A549 (cell line): ENCODE measurements at regions not wholly inside any gene's neighbourhood (a gene's known extent, or its start where the extent isn't known, plus 50 kb on each side); places are given as distances from the start of the nearest gene placed in this dataset.

Experiments
- ATAC-seq, 2 experiments: fragments of 200-7000 bp in 1 of 2; fragments of >200 bp in 1 of 2; cut with Nextera tagmentation in 1 of 2; cut with Tn5 transposase in 1 of 2; 3 replicates each; pipeline versions ENCODE4 v1.8.0 to v1.9.1; 2018 to 2020; ENCODE audit warnings: mild to moderate bottlenecking in 1 of 2, moderate library complexity in 1 of 2
- CTCF ChIA-PET: fragments of 300-600 bp; sonication (Branson Sonifier 250); formaldehyde crosslinking; extraction: SDS; loops from one replicate; lab custom pipeline; 2021; ENCODE audit warnings: antibody characterized with exemption, inconsistent platforms; lab: Yijun Ruan, JAX
- POLR2A ChIA-PET: fragments of 350-600 bp; formaldehyde crosslinking; extraction: SDS; loops from one replicate; lab custom pipeline; 2021; ENCODE audit warnings: antibody characterized with exemption, inconsistent platforms; lab: Yijun Ruan, JAX
- DNase-seq, 2 experiments: peaks; one replicate each; pipeline versions ENCODE4 v3.0.0 to v3.0.0-alpha.2; 2011 to 2016; ENCODE audit warnings: low read depth in 1 of 2, low spot score in 1 of 2
- FAIRE-seq: peaks from 2 replicates; lab custom pipeline; 2011; peaks lifted over from hg19 to GRCh38; lab: Jason Lieb, UNC
- H3K27ac ChIP-seq, 2 experiments: fragments of >200 bp; sonication (Bioruptor Twin); formaldehyde crosslinking; 3 replicates each; pipeline ENCODE4 v1.5.1; 2016 to 2017
- H3K4me1 ChIP-seq: fragments of >200 bp; sonication (Bioruptor Twin); formaldehyde crosslinking; 3 replicates; pipeline ENCODE4 v1.6.1; 2016
- H3K4me2 ChIP-seq: fragments of >200 bp; sonication (Bioruptor Twin); formaldehyde crosslinking; 3 replicates; pipeline ENCODE4 v1.6.1; 2016
- H3K4me3 ChIP-seq: fragments of >200 bp; sonication (Bioruptor Twin); formaldehyde crosslinking; 3 replicates; pipeline ENCODE4 v1.5.1; 2016
- H3K9me3 ChIP-seq: fragments of >200 bp; sonication (Bioruptor Twin); formaldehyde crosslinking; 3 replicates; pipeline ENCODE4 v1.6.1; 2016
- CEBPB ChIP-seq, 2 experiments: fragments of >200 bp in 1 of 2; sonication (Bioruptor Twin) in 1 of 2; formaldehyde crosslinking in 1 of 2; IDR thresholded peaks; 2 replicates each; pipeline ENCODE4 v1.6.1; 2012 to 2016
- EHF ChIP-seq: fragments of 250-450 bp; sonication (Bioruptor Pico); IDR thresholded peaks from 2 replicates; pipeline ENCODE4 v1.5.0; 2020; ENCODE audit warnings: mild to moderate bottlenecking
- ESRRA ChIP-seq: fragments of 150-350 bp; IDR thresholded peaks from 2 replicates; pipeline ENCODE4 v1.6.1; 2014; ENCODE audit warnings: mild to moderate bottlenecking, low read length, borderline replicate concordance
- FOXS1 ChIP-seq: fragments of 250-450 bp; sonication (Bioruptor Pico); IDR thresholded peaks from 2 replicates; pipeline ENCODE4 v1.5.0; 2020; ENCODE audit warnings: mild to moderate bottlenecking, moderate library complexity
- GATA3 ChIP-seq: IDR thresholded peaks from 2 replicates; pipeline ENCODE4 v1.6.1; 2012; ENCODE audit warnings: borderline replicate concordance
- HDAC2 ChIP-seq: fragments of 200-600 bp; sonication (generic); IDR thresholded peaks from 2 replicates; pipeline ENCODE4 v1.6.1; 2016
- HMGXB4 ChIP-seq: fragments of 250-450 bp; sonication (Bioruptor Pico); IDR thresholded peaks from 2 replicates; pipeline ENCODE4 v1.5.0; 2021; ENCODE audit warnings: mild to moderate bottlenecking, moderate library complexity, borderline replicate concordance
- HOXA7 ChIP-seq: fragments of 250-450 bp; sonication (Bioruptor Pico); IDR thresholded peaks from 2 replicates; pipeline ENCODE4 v1.5.0; 2020; ENCODE audit warnings: mild to moderate bottlenecking, moderate library complexity
- MAFK ChIP-seq: fragments of 450-650 bp; IDR thresholded peaks from 2 replicates; pipeline ENCODE4 v1.6.1; 2014; ENCODE audit not compliant: partially characterized antibody
- MAX ChIP-seq: IDR thresholded peaks from 2 replicates; pipeline ENCODE4 v1.6.1; 2012
- NFE2L2 ChIP-seq: fragments of 150-350 bp; conservative IDR thresholded peaks from 2 replicates; pipeline ENCODE4 v1.6.1; 2014; ENCODE audit warnings: low read length
- NR3C1 ChIP-seq: fragments of >200 bp; sonication (Bioruptor Twin); formaldehyde crosslinking; IDR thresholded peaks from 3 replicates; pipeline ENCODE4 v1.6.1; 2017
- POLR2A ChIP-seq: IDR thresholded peaks from 2 replicates; pipeline ENCODE4 v1.6.1; 2012; ENCODE audit warnings: mild to moderate bottlenecking, low read length
- RARB ChIP-seq: fragments of 250-450 bp; sonication (Bioruptor Pico); IDR thresholded peaks from 2 replicates; pipeline ENCODE4 v1.8.0; 2021; ENCODE audit warnings: mild to moderate bottlenecking, moderate library complexity
- RFX5 ChIP-seq: fragments of 450-650 bp; IDR thresholded peaks from 2 replicates; pipeline ENCODE4 v1.7.1; 2014; ENCODE audit warnings: antibody characterized with exemption, mild to moderate bottlenecking, moderate library complexity
- SREBF2 ChIP-seq: fragments of 450-650 bp; IDR thresholded peaks from 2 replicates; pipeline ENCODE4 v1.6.1; 2014; ENCODE audit warnings: mild to moderate bottlenecking, moderate library complexity
- TFCP2L1 ChIP-seq: fragments of 250-450 bp; sonication (Bioruptor Pico); IDR thresholded peaks from 2 replicates; pipeline ENCODE4 v1.5.0; 2021; ENCODE audit warnings: mild to moderate bottlenecking
- TP53 ChIP-seq: fragments of 250-450 bp; sonication (Bioruptor Pico); IDR thresholded peaks from 2 replicates; pipeline ENCODE4 v1.5.0; 2021; ENCODE audit warnings: mild to moderate bottlenecking, moderate library complexity
- USF2 ChIP-seq: fragments of 450-650 bp; IDR thresholded peaks from 2 replicates; pipeline ENCODE4 v1.6.1; 2014; ENCODE audit warnings: antibody characterized with exemption
- ZC3H11A ChIP-seq: fragments of 450-650 bp; IDR thresholded peaks from 2 replicates; pipeline ENCODE4 v1.6.1; 2014; ENCODE audit warnings: antibody characterized with exemption, mild to moderate bottlenecking
- ZNF302 ChIP-seq: fragments of 250-450 bp; sonication (Bioruptor Pico); IDR thresholded peaks from 2 replicates; pipeline ENCODE4 v1.9.0; 2021; ENCODE audit warnings: inconsistent platforms, mild to moderate bottlenecking, moderate library complexity
- WGBS: methylation state at CpG from one replicate; pipeline ENCODE4 v1.1.6; 2017; ENCODE audit errors: missing lambda C conversion rate; 5-methylcytosine and 5-hydroxymethylcytosine counted together

- FAIRE-seq (no peak), DNase-seq (no peak), ATAC-seq (no peak)
- no peak overlapping the region for H3K4me2 ChIP-seq
- no peak overlapping the region for H3K27ac ChIP-seq
- TF ChIP-seq RFX5 (no peak), HDAC2 (no peak)
- CTCF ChIA-PET, result interaction anchor here (0.8 kb wide), 1 partner anchor 21 kb away, joined by 3 read pairs; no protein-coding TSS in a partner anchor
- 22% methylated on average over 8 of the region's 8 CpGs for WGBS
- H3K9me3 ChIP-seq, result no peaks in the 10 kb centered on the region
- H3K4me1 ChIP-seq, result no peaks in the 10 kb centered on the region
- H3K4me3 ChIP-seq, result no peak overlapping the region
- POLR2A ChIA-PET, result no interaction called here
Measured at GRCh38 chr12:61514016-61514415, 746.2 kb upstream of the USP15 start.

DNA sequence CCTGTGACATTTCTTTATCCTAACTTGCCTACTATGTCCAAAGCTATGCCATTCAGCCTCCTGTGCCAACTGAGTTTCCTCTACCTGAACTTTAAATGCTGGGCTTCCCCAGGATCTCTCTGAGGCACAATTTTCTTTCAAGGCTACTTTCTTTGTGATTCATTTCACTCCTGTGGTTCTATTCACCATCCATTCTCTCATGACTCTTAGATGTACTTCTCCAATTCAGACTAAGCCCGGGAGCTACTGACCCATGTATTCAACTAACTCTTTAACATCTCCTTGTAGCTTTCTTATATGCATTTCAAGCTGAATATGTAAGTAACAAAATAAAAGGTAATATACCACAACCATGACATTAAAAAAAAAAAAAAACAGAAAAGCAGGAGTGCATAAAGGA, 738.9 kb upstream of the USP15 start:
- no peak overlapping the region for H3K27ac ChIP-seq
- no peaks in the 10 kb centered on the region for H3K9me3 ChIP-seq
- TF ChIP-seq MAFK (no peak), MAX (no peak), TFCP2L1 (no peak), ESRRA (no peak), HMGXB4 (no peak), NR3C1 (no peak), ZNF302 (no peak), NFE2L2 (no peak), GATA3 (no peak), POLR2A (no peak), HOXA7 (no peak), TP53 (no peak), CEBPB (IDR thresholded peaks at IDR 0.05) (no peak), ZC3H11A (no peak), RARB (CRISPR knock-in tag) (no peak)
- no peak overlapping the region for H3K4me2 ChIP-seq
- POLR2A ChIA-PET, result no interaction called here
- DNase-seq (no peak), FAIRE-seq (no peak), ATAC-seq (no peak)
- 0% methylated on average over 1 of the region's 1 CpG for WGBS
- H3K4me1 ChIP-seq, result no peaks in the 10 kb centered on the region
- no peak overlapping the region for H3K4me3 ChIP-seq
- CTCF ChIA-PET, result no interaction called here

DNA sequence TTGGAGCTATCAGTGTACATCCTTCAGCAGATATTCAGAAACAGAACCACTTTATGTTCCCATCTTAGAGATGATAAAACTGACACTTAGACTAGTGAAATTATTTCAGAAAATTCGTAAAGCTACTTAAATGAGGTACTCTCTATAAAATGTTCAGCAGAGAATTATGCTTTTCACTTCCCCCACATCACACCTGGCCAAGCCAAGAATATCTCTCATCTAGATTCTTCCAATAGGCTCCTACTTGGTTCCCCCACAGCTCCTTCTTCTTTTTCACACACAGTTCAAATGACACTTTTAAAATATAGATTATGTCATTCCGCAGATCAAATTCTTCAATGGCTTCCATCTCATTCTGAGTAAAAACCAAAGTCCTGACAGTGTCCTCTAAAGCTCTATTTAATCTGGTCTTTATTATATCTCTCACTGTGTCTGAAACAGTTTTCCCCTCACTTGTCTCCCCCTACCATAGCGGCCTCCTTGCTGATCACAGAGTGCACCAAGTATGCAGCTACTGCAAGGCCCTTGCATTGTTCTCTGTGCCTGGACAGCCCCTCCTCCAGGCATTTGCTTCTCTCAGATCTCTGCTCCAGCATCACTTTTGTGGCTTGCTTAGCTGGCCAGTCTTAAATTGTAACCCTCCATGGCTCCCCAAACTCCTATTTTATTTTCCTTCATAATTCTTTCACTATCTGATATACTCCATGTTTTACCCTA, 736.8 kb upstream of the USP15 start:
- Histone ChIP-seq H3K4me1 (no peaks in the 10 kb centered on the region), H3K4me3 (no peak overlapping the region), H3K4me2 (no peak overlapping the region), H3K9me3 (no peaks in the 10 kb centered on the region), H3K27ac (no peak overlapping the region)
- CTCF ChIA-PET, result no interaction called here
- FAIRE-seq, result no peak
- ATAC-seq, result no peak
- under 1% methylated on average over 3 of the region's 3 CpGs for WGBS
- TF ChIP-seq FOXS1 (CRISPR knock-in tag) (no peak), SREBF2 (no peak), TP53 (no peak), EHF (no peak)
- POLR2A ChIA-PET, result no interaction called here
- no peak for DNase-seq

GRCh38 chr12:61524851-61525250, 735.4 kb upstream of the USP15 start:
- ATAC-seq, result no peak
- no peak for TF ChIP-seq SREBF2
- TF ChIP-seq USF2, result no peak
- no peak for TF ChIP-seq CEBPB (IDR thresholded peaks at IDR 0.05)
- ChIA-PET POLR2A (no interaction called here), CTCF (no interaction called here)
- Histone ChIP-seq H3K9me3 (no peaks in the 10 kb centered on the region), H3K4me3 (no peak overlapping the region), H3K4me2 (no peak overlapping the region), H3K27ac (no peak overlapping the region), H3K4me1 (no peaks in the 10 kb centered on the region)
- DNase-seq, result no peak
- FAIRE-seq, result no peak
- 1% methylated on average over 2 of the region's 2 CpGs for WGBS
